GM19023 (cell line): ENCODE measurements at regions not wholly inside any gene's neighbourhood (a gene's known extent, or its start where the extent isn't known, plus 50 kb on each side); places are given as distances from the start of the nearest gene placed in this dataset.

Experiments used
- ATAC-seq: cut with Tn5 transposase; IDR thresholded peaks from one replicate; pipeline ENCODE4 v1.9.1; 2021; ENCODE audit warnings: mild to moderate bottlenecking, moderate library complexity; ENCODE audit not compliant: unreplicated experiment

- no peak for ATAC-seq
Observed at GRCh38 chr22:44594951-44595350, 96.9 kb upstream of the RTL6 start.

- no peak for ATAC-seq
Observed at GRCh38 chr22:44592824-44593148, 94.8 kb upstream of the RTL6 start.

GRCh38 chr22:44592126-44592823, 94.2 kb upstream of the RTL6 start:
- no peak for ATAC-seq

GRCh38 chr22:44591146-44591790, 93.2 kb upstream of the RTL6 start:
- no peak for ATAC-seq

- no peak for ATAC-seq
Observed at GRCh38 chr22:44590291-44590690, 92.3 kb upstream of the RTL6 start.

- ATAC-seq, result no peak
Observed at GRCh38 chr22:44589831-44590230, 91.8 kb upstream of the RTL6 start.

- ATAC-seq, result no peak
Observed at GRCh38 chr22:44588348-44588747, 90.3 kb upstream of the RTL6 start.

- ATAC-seq, result no peak
Observed at GRCh38 chr22:44587737-44588310, 89.8 kb upstream of the RTL6 start.

- no peak for ATAC-seq
Observed at GRCh38 chr22:44586999-44587736, 89.1 kb upstream of the RTL6 start.

- no peak for ATAC-seq
Observed at GRCh38 chr22:44586351-44586990, 88.4 kb upstream of the RTL6 start.

- ATAC-seq, result no peak
Observed at GRCh38 chr22:44585559-44586350, 87.7 kb upstream of the RTL6 start.

- no peak for ATAC-seq
Observed at GRCh38 chr22:44584256-44584902, 86.3 kb upstream of the RTL6 start.

- ATAC-seq, result no peak
Observed at GRCh38 chr22:44583854-44584253, 85.8 kb upstream of the RTL6 start.

GRCh38 chr22:44583061-44583760, 85.2 kb upstream of the RTL6 start:
- ATAC-seq, result no peak

GRCh38 chr22:44582016-44582415, 84.0 kb upstream of the RTL6 start:
- ATAC-seq, result no peak

GRCh38 chr22:44581096-44581435, 83.0 kb upstream of the RTL6 start:
- no peak for ATAC-seq

- ATAC-seq, result no peak
Observed at GRCh38 chr22:44580176-44581095, 82.4 kb upstream of the RTL6 start.

- ATAC-seq, result no peak
Observed at GRCh38 chr22:44578516-44579230, 80.6 kb upstream of the RTL6 start.
